Kidney (tissue), 13 donors: ENCODE measurements at regions not wholly inside any gene's neighbourhood (a gene's known extent, or its start where the extent isn't known, plus 50 kb on each side); places are given as distances from the start of the nearest gene placed in this dataset.

ENCODE experiments used
- DNase-seq, 5 donors: peaks; one replicate each; pipeline ENCODE4 v3.0.0-alpha.2; 2013 to 2020
- FAIRE-seq: peaks from 2 replicates; lab custom pipeline; 2012; peaks lifted over from hg19 to GRCh38; lab: Jason Lieb, UNC
- H3K27ac ChIP-seq, 2 donors: one replicate each; pipeline ENCODE4 v1.7.0; 2013; ENCODE audit warnings: low read depth in 2 of 2, low read length in 2 of 2, inconsistent platforms in 1 of 2
- H3K27me3 ChIP-seq: one replicate; pipeline ENCODE4 v1.7.1; 2013; ENCODE audit warnings: low read length, inconsistent platforms; ENCODE audit not compliant: control insufficient read depth, insufficient read depth
- H3K36me3 ChIP-seq, 3 donors: one replicate each; pipeline versions ENCODE4 v1.7.0 to v1.7.1; 2013; ENCODE audit warnings: low read length in 3 of 3, control low read depth in 1 of 3, inconsistent platforms in 1 of 3; ENCODE audit not compliant: insufficient read depth in 3 of 3, control insufficient read depth in 2 of 3
- H3K4me1 ChIP-seq, 3 donors: one replicate each; pipeline versions ENCODE4 v1.7.0 to v1.7.1; 2013; ENCODE audit warnings: low read length in 3 of 3, inconsistent platforms in 1 of 3, low read depth in 1 of 3; ENCODE audit not compliant: control insufficient read depth in 2 of 3, insufficient read depth in 2 of 3
- H3K4me3 ChIP-seq, 3 donors: one replicate each; pipeline versions ENCODE4 v1.7.0 to v1.8.1; 2013; ENCODE audit warnings: low read length in 3 of 3, control low read depth in 1 of 3, inconsistent platforms in 1 of 3
- H3K9ac ChIP-seq, 3 donors: one replicate each; pipeline versions ENCODE4 v1.7.0 to v1.7.1; 2013; ENCODE audit warnings: low read length in 3 of 3, control low read depth in 1 of 3, inconsistent platforms in 1 of 3
- H3K9me3 ChIP-seq, 3 donors: one replicate each; pipeline versions ENCODE4 v1.7.0 to v1.7.1; 2013; ENCODE audit warnings: low read length in 3 of 3, control low read depth in 1 of 3, inconsistent platforms in 1 of 3; ENCODE audit not compliant: control insufficient read depth in 2 of 3, insufficient read depth in 1 of 3
- intact Hi-C: fragments of 100-400 bp; cut with DNase I; formaldehyde crosslinking; loops from one replicate; pipeline ENCODE4 v1.11.1; 2022
- TF ChIP-seq, protein P1 (sequence below): IDR thresholded peaks from 3 replicates; pipeline ENCODE4 v1.5.1; 2012; ENCODE audit warnings: mild to moderate bottlenecking, moderate library complexity, borderline replicate concordance; ENCODE audit not compliant: insufficient read depth; ENCODE audit errors: extremely low read depth
- donor health status: control.
- donor health status: control.
- donor health status: control.
- donor health status: control.
- donor health status: control.
- donor health status: DM: yes; HTN: yes; CAD: no.
- donor health status: Normal renal cell carcinoma (clear cell type).

DNA sequence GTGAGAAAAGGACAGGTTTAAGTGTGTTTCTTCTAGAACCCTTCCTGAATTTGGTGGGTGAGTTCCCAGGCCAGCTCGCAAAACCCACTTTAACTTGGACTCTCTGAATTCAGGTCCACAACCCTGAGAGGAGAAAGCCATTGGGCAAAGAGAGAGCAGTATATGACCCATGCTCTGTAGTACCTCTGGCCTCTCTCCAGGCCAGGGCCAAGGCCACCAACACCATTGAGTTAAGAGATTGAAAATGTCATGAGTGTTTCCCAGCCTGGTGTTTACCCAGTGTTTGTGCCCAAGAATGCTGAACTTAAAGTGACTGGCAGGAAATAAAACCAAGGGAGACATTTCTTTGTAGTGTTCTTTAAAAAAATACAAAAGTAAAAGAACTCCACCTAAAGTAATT lies 410.4 kb upstream of the CDH5 start:
- TF ChIP-seq, protein P1, sequence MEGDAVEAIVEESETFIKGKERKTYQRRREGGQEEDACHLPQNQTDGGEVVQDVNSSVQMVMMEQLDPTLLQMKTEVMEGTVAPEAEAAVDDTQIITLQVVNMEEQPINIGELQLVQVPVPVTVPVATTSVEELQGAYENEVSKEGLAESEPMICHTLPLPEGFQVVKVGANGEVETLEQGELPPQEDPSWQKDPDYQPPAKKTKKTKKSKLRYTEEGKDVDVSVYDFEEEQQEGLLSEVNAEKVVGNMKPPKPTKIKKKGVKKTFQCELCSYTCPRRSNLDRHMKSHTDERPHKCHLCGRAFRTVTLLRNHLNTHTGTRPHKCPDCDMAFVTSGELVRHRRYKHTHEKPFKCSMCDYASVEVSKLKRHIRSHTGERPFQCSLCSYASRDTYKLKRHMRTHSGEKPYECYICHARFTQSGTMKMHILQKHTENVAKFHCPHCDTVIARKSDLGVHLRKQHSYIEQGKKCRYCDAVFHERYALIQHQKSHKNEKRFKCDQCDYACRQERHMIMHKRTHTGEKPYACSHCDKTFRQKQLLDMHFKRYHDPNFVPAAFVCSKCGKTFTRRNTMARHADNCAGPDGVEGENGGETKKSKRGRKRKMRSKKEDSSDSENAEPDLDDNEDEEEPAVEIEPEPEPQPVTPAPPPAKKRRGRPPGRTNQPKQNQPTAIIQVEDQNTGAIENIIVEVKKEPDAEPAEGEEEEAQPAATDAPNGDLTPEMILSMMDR: no peak
- intact Hi-C loops: no loop called here
- peaks cover 0 to 3% (median 0%) of the 10 kb centered on the region in 3 donors for H3K4me1 ChIP-seq
- H3K36me3 ChIP-seq: no peaks in the 10 kb centered on the region
- no peaks in the 10 kb centered on the region for H3K27me3 ChIP-seq
- no peak overlapping the region for H3K4me3 ChIP-seq
- no peak overlapping the region for H3K9ac ChIP-seq
- H3K9me3 ChIP-seq: no peaks in the 10 kb centered on the region
- FAIRE-seq (no peak), DNase-seq (peak in 1 of 5 donors; percentile 14)
- H3K27ac ChIP-seq: no peak overlapping the region

DNA sequence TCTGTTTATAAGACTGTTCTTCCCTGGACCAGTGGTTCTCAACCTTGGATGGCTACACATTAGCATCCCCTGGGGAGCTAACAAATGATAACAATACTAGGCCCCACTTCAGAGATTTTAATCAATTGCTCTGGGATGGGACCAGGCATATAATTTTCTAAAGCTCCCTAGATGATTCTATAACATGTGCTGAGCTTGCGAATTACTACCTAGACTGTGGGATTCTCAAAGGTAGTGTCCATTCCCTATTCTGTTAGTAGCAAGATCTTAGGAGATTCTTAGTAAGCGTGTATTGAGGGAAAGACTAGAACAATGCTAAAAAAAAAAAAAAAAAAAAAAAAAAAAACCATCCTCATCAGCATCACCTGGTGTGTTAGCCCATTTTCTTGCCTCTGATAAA lies 412.0 kb upstream of the CDH5 start:
- intact Hi-C loops: no loop called here
- TF ChIP-seq, protein P1: no peak
- no peaks in the 10 kb centered on the region for H3K27me3 ChIP-seq
- FAIRE-seq: no peak
- no peaks in the 10 kb centered on the region for H3K9me3 ChIP-seq
- no peak for DNase-seq
- H3K4me3 ChIP-seq: no peak overlapping the region
- H3K27ac ChIP-seq: no peak overlapping the region
- peaks cover 0 to 3% (median 0%) of the 10 kb centered on the region in 3 donors for H3K4me1 ChIP-seq
- H3K36me3 ChIP-seq: no peaks in the 10 kb centered on the region
- H3K9ac ChIP-seq: no peak overlapping the region

DNA sequence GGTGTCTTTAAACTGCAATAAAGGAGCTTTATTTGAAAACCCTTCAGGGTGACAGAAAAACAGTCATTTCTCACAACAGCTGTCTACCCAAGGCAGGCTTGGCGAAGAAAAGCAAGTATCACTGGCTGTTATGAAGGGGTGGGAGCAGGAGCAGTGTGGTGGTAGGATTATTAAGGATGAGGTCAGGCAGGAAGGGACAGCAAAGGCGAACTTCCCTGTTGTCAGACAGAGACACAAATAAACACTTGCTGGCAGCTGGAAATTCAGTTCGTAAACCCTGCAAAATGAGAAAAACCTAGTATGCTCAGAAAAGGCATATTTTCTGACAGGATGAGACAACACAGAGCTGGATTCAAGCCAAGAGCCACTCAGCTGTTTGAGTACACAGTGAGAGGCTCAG lies 416.3 kb upstream of the CDH5 start:
- Histone ChIP-seq H3K36me3 (no peaks in the 10 kb centered on the region), H3K9me3 (no peaks in the 10 kb centered on the region), H3K9ac (no peak overlapping the region), H3K27ac (no peak overlapping the region), H3K4me3 (no peak overlapping the region), H3K4me1 (no peaks in the 10 kb centered on the region), H3K27me3 (no peaks in the 10 kb centered on the region)
- DNase-seq (no peak), FAIRE-seq (no peak)
- TF ChIP-seq, protein P1: no peak
- intact Hi-C loops: no loop called here

DNA sequence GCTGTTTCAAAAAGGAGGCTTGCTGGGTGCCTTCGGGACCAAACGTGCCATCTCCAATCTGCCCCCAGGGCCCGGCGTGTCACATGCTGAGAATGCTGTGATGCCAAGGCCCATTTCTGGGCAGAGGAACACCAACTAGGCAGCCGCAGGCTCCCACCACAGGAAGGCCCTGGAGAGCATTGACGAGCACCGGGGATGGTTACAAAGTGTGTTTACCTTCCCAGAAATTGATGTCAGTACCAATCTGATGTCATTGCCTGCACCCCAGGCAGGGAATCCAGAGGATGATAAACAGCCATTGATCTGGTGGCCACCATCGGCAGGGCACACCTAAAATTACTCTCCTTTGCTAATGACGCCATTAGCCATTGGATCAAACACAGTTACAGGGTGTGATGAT lies 418.1 kb upstream of the CDH5 start:
- Histone ChIP-seq H3K27ac (no peak overlapping the region), H3K27me3 (no peaks in the 10 kb centered on the region), H3K9me3 (no peaks in the 10 kb centered on the region), H3K4me3 (no peak overlapping the region), H3K36me3 (no peaks in the 10 kb centered on the region), H3K4me1 (no peaks in the 10 kb centered on the region), H3K9ac (no peak overlapping the region)
- FAIRE-seq (no peak), DNase-seq (no peak)
- TF ChIP-seq, protein P1: no peak
- intact Hi-C loops: no loop called here
